ENCODE measurements at regions not wholly inside any gene's neighbourhood (a gene's known extent, or its start where the extent isn't known, plus 50 kb on each side); places are given as distances from the start of the nearest gene placed in this dataset.
"Not testable (repeated sequence)": the region's sequence is repeated elsewhere in the genome, so short reads cannot be mapped to it uniquely, and the experiment has no call there.

DNA sequence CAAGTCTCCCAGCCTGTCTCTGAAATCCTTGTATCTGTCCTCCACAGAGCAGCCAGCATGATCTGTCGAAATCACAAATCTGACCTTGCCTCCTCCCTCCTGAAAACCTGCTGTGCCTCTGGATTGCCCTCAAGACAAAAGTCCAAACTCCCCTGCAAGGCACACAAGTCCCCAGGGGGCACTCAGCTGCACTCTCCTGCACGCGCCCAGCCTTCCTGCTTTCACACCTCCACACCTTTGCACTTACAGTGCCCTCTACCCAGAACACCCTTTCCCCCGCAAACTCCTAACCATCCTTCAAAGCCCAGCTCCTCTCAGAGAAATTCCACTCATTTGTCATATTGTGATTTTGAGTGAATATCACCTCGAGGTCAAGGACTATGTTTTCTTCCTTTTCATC lies 83.4 kb upstream of the TOP1 start:
- Histone ChIP-seq H3K9me3 (ENCODE audit: control insufficient read depth, insufficient read depth, low read length) (no peaks in the 10 kb centered on the region), H3K36me3 (ENCODE audit: insufficient read depth, low read length) (no peaks in the 10 kb centered on the region), H3K4me1 (ENCODE audit: insufficient read depth, low read length) (no peaks in the 10 kb centered on the region), H3K9ac (ENCODE audit: low read depth, low read length) (no peak overlapping the region)

DNA sequence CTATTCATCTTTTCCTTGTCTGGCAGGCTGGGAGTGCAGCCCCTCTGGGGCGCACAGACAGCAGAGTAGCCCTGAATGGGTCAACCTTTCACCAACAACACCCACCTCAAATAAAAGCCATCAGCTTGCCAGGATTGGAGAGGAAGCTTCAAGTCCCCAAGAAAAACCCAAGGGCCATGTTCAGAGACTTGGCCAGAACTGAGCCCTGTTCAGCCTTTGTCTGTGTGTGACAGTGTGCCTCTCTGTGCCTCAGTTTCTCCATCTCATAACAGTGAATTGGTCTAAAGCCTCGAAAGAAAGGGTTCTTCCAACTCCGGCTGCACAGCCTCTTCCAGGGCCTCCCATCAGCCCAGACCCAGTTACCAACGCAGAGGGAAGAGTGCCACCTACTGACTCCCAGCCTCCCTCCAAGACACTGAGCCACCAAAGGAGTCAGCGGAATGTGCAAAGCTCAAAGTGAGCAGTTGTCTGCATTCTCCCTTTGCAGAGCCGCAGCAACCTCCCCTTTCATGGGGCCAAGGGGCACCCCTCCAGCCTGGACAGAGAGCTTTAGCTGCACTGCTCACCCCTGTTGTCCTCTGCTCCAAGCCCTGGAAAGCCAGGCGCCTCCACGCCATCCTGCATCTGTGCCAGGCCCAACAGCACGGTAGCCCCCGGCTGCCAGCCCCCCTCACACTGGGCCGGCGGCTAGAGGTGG lies 82.7 kb upstream of the TOP1 start:
- Histone ChIP-seq H3K9me3 (ENCODE audit: control insufficient read depth, insufficient read depth, low read length) (no peaks in the 10 kb centered on the region), H3K36me3 (ENCODE audit: insufficient read depth, low read length) (no peaks in the 10 kb centered on the region), H3K9ac (ENCODE audit: low read depth, low read length) (no peak overlapping the region), H3K4me1 (ENCODE audit: insufficient read depth, low read length) (no peaks in the 10 kb centered on the region)

DNA sequence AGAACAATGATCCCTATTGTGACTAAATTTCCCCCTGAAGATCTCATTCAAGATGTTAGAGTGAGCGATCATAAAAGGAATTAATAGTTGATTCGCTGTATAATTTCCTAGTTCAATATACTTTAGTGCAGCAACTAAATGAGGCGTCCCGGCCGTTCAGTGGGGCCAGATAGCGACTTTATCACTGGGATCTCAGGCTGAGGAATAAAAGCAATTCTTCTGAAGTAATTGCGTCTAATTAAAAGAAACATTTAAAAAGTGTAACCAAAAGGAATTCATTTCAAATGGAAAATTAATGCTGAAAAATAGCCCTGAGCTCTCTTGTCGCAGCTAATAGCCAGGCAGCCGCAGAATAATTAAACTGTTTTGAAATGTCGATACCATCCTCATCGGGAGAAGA lies 82.2 kb upstream of the TOP1 start:
- Histone ChIP-seq H3K36me3 (ENCODE audit: insufficient read depth, low read length) (no peaks in the 10 kb centered on the region), H3K4me1 (ENCODE audit: insufficient read depth, low read length) (no peaks in the 10 kb centered on the region)

DNA sequence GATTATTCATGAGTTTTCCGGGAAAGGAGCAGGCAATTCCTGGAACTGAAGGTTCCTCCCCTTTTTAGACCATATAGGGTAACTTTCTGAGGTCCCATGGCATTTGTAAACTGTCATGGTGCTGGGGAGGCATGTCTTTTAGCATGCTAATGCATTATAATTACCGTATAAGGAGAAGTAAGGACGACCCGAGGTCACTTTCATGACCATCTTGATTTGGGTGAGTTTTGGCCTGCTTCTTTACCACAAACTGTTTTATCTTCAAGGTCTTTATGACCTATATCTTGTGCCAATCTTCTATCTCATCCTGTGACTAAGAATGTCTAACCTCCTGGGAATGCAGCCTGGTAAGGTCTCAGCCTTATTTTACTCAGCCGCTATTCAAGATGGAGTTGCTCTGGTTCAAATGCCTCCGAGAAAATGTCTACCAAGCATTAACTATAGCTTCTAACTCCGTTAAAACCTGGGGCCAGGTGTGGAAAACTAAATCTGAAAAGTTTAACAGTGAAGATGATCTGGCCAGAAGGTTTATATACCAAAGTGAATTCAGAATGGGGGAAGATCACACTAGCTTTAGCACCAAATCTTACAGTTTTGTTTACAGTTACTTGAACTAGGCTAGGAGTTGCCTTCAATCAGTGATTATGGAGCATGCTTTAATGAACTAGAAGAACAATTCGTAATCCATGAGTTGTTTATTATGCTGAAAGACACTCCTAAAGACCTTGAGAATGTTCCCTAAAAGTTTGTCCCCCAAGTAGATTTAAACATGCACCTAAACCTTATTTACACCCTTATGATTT lies 80.0 kb upstream of the TOP1 start:
- H3K36me3 ChIP-seq (ENCODE audit: insufficient read depth, low read length) = no peaks in the 10 kb centered on the region
- no peak overlapping the region for H3K9ac ChIP-seq (ENCODE audit: low read depth, low read length)
- H3K4me1 ChIP-seq (ENCODE audit: insufficient read depth, low read length) = no peaks in the 10 kb centered on the region
- H3K9me3 ChIP-seq (ENCODE audit: control insufficient read depth, insufficient read depth, low read length) = no peaks in the 10 kb centered on the region

More for the DNA sequence above, 82.2 kb upstream of the TOP1 start:
- Histone ChIP-seq H3K9ac (ENCODE audit: low read depth, low read length) (no peak overlapping the region), H3K9me3 (ENCODE audit: control insufficient read depth, insufficient read depth, low read length) (no peaks in the 10 kb centered on the region)

DNA sequence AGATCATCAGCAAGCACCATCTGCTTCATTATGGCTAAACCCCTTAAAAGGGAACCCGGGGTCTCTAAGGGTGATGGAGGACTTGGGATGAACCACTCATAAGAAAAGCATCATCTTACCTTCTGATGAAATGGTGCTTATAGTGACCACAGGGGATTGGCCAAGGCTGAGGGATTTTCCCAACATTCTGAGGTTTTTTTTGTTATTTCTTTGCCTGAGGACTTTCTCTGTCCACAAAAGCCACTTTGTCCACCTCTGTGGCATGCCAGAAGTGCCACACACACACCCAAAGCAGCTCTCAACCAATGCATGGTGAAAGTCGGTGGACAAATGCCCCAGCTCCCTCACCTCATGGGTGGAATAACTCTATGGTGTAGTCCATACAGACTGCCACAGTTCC lies 79.3 kb upstream of the TOP1 start:
- H3K9me3 ChIP-seq (ENCODE audit: control insufficient read depth, insufficient read depth, low read length) = no peaks in the 10 kb centered on the region; the same call in none of the 2 replicates
- no peaks in the 10 kb centered on the region for H3K4me1 ChIP-seq (ENCODE audit: insufficient read depth, low read length)
- no peak overlapping the region for H3K9ac ChIP-seq (ENCODE audit: low read depth, low read length)
- H3K36me3 ChIP-seq (ENCODE audit: insufficient read depth, low read length) = no peaks in the 10 kb centered on the region

DNA sequence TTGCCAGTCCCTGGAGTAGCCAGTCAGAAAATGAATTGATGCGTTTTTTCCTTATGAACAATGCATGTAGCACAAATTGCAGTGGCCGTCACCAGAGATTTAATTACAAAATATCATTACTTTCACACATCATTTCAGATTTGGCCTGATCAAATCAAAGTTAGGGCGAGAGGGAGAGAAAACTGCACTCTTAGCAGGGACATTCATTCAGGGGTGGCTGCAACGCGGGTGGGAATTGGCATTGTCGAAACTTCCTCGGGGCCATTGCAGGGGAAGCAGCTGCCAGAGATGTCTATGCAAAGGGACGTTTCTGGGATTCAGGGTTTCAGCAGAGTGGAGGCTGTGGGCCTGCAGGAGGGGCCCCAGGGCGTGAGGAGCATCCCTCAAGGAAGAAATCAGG lies 76.5 kb upstream of the TOP1 start:
- Histone ChIP-seq H3K4me1 (ENCODE audit: insufficient read depth, low read length) (no peaks in the 10 kb centered on the region), H3K9me3 (ENCODE audit: control insufficient read depth, insufficient read depth, low read length) (no peaks in the 10 kb centered on the region; the same call in none of the 2 replicates), H3K36me3 (ENCODE audit: insufficient read depth, low read length) (no peaks in the 10 kb centered on the region), H3K9ac (ENCODE audit: low read depth, low read length) (no peak overlapping the region)

DNA sequence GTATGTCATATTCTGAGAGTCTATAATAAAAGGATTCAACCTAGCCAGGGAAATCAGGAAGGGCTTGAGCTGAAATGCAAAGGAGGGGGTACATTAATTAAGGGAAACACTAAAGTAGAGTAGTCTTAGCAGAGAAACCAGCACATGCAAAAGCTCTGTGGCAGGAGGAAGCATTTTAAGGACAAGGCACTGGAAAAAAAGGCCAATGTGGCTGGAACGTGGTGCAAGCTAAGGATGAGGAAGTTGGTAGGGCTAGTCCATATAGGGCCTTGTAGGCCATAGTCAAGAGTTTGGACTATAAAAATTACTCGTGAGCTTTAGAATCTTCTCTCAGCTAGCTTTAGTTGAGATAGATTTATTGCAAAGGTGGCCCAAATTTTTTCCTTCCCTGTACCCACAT lies 75.2 kb upstream of the TOP1 start:
- Histone ChIP-seq H3K9me3 (ENCODE audit: control insufficient read depth, insufficient read depth, low read length) (no peaks in the 10 kb centered on the region; the same call in none of the 2 replicates), H3K36me3 (ENCODE audit: insufficient read depth, low read length) (no peaks in the 10 kb centered on the region), H3K4me1 (ENCODE audit: insufficient read depth, low read length) (no peaks in the 10 kb centered on the region), H3K9ac (ENCODE audit: low read depth, low read length) (no peak overlapping the region)

DNA sequence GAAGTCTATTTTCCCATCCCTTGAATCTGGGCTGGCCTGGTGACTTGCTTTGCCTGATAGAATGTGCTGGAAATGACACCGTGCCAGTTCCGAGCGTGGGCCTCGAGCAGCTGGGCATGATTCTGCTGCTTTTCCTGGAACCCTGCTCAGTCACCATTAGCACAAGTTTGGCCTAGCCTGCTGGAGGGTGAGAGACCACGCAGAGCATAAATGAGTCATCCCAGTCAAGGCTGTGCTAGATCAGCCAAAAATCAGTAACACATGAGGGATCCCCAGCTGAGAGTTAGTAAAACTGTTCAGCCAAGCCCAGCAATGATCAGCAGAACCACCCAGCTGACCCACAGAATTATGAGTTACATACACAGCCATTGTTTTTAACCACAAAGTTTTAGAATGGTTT lies 74.8 kb upstream of the TOP1 start:
- Histone ChIP-seq H3K9ac (ENCODE audit: low read depth, low read length) (no peak overlapping the region), H3K36me3 (ENCODE audit: insufficient read depth, low read length) (no peaks in the 10 kb centered on the region), H3K9me3 (ENCODE audit: control insufficient read depth, insufficient read depth, low read length) (no peaks in the 10 kb centered on the region; the same call in none of the 2 replicates), H3K4me1 (ENCODE audit: insufficient read depth, low read length) (no peaks in the 10 kb centered on the region)

DNA sequence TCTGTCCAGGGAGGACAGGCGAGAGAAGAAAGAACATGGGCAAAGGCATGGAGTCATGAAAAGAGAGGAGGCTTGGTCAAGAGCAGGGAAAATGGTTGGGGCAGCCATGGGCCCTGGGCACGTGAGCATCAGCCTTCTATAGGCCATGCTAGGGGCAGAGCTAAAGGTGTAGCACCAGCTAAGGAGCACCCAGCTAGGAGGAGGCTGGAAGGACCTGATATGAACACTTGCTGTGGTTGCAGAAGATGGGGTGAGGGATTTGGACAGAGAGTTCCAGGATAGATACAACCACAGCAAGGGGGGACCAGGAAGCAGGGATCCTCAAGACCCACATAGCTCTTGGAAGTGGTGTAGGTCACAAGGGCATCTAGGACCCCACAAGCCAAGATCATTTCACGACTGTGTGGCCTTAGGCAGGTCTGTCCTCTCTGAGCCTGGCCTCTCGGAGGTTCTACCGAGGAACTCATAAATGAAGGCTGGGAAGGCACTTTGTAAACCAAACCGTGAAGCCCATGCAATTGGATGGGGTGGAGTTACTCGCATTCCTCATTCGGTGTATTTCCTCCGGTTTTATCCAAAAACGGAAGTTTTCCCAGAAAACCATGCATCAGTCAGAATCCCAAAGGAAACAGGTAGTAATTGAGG lies 74.0 kb upstream of the TOP1 start:
- H3K9ac ChIP-seq (ENCODE audit: low read depth, low read length) = no peak overlapping the region
- no peaks in the 10 kb centered on the region for H3K36me3 ChIP-seq (ENCODE audit: insufficient read depth, low read length)
- no peaks in the 10 kb centered on the region; the same call in 1 of the 2 replicates for H3K4me1 ChIP-seq (ENCODE audit: insufficient read depth, low read length)
- no peaks in the 10 kb centered on the region; the same call in none of the 2 replicates for H3K9me3 ChIP-seq (ENCODE audit: control insufficient read depth, insufficient read depth, low read length)

DNA sequence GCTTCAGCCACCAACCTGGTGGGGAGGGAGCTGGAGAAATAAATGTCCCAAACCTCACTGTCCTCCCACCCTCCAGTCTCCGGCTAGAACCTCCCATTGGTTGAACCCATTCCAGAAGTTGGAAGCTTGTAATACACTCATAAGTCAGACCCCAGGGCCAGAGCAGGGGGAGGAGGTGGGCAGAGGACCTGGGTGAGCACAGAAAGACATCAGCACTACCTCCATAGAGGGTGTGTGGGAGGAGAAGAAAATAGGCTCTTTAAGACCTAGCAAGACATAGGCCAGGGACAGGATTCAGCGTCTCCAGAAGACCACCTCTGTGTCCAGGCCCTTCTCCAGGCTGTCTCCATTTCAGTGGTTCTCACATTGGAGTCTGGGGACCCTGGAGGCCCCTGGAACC lies 73.3 kb upstream of the TOP1 start:
- no peaks in the 10 kb centered on the region; the same call in 1 of the 2 replicates for H3K4me1 ChIP-seq (ENCODE audit: insufficient read depth, low read length)
- no peak overlapping the region for H3K9ac ChIP-seq (ENCODE audit: low read depth, low read length)
- no peaks in the 10 kb centered on the region; the same call in none of the 2 replicates for H3K9me3 ChIP-seq (ENCODE audit: control insufficient read depth, insufficient read depth, low read length)
- no peaks in the 10 kb centered on the region for H3K36me3 ChIP-seq (ENCODE audit: insufficient read depth, low read length)

DNA sequence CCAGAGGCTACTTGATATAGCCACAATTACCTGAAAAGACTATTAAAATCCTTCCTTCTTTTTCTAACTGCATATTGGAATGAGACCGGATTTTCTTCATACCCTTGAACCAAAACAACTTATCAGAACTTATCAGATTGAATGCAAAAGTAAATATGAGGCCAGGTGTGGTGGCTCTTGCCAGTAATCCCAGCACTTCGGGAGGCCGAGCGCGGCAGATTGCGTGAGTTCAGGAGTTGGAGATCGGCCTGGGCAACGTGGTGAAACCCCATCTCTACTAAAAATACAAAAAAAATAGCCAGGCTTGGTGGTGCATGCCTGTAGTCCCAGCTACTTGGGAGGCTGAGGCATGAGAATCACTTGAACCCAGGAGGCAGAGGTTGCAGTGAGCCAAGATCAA lies 72.8 kb upstream of the TOP1 start:
- H3K9ac ChIP-seq (ENCODE audit: low read depth, low read length); H3K9me3 ChIP-seq (ENCODE audit: control insufficient read depth, insufficient read depth, low read length); H3K4me1 ChIP-seq (ENCODE audit: insufficient read depth, low read length); H3K36me3 ChIP-seq (ENCODE audit: insufficient read depth, low read length): not testable (repeated sequence)

DNA sequence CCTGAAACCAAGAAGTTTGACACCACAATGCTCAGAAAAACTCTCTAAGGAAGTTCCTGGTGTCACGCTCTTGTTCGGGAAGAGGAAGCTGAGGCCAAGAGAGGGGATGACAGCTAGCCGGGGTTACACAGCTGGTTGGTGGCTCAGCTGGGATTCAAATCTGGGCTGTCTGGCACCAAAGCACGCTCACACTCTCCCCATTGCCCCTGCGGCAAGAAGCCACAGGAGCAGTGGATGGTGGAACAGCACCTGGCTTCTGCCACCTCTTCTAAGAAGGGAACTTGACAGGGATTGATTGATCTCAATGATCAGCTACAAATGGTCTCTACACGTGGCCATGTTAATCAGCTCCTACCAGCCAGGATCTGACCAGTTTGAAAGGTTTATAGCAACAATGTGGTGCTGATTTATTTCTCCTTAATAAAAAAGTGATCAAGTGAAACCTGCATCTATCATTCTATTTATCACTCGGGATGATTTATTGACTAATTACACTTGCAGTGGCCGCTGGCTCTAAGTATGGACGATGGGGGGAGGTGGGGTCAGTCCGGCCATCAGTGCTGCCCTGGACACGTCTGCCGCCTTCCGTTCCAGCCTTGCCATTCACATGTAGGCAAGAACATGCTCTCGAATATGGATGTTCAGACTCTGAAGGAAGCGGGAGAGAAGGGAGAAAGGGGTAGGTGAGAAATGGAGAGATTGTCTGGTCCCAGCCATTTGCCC lies 71.9 kb upstream of the TOP1 start:
- H3K4me1 ChIP-seq (ENCODE audit: insufficient read depth, low read length) = no peaks in the 10 kb centered on the region; the same call in 1 of the 2 replicates
- no peaks in the 10 kb centered on the region for H3K36me3 ChIP-seq (ENCODE audit: insufficient read depth, low read length)
- H3K9me3 ChIP-seq (ENCODE audit: control insufficient read depth, insufficient read depth, low read length) = no peaks in the 10 kb centered on the region; the same call in none of the 2 replicates
- H3K9ac ChIP-seq (ENCODE audit: low read depth, low read length) = no peak overlapping the region

DNA sequence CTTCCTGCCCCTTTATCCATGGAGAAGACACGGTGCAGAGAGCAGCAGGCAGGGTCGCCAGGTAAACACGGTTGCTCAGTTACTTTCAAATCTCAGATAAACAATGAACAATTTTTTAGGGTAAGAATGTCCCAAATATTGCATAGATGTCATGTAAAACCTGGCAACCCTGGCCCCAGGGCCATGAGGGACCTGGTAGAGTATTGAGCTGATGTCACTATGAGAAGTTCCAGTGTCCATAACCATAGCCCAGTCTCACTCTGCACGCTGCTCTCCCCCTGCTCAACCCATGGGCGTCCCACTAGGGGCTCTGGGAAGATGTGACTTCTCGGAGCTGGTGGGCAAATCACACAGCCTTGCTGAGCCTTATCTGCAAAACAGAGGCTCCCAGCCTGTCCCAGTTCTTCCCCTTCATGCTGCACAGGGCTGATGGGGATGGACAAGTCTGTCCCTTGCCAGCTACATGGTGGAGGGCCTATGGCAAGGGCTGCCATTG lies 71.3 kb upstream of the TOP1 start:
- Histone ChIP-seq H3K4me1 (ENCODE audit: insufficient read depth, low read length) (no peaks in the 10 kb centered on the region; the same call in 1 of the 2 replicates), H3K36me3 (ENCODE audit: insufficient read depth, low read length) (no peaks in the 10 kb centered on the region), H3K9me3 (ENCODE audit: control insufficient read depth, insufficient read depth, low read length) (no peaks in the 10 kb centered on the region; the same call in none of the 2 replicates), H3K9ac (ENCODE audit: low read depth, low read length) (no peak overlapping the region)

DNA sequence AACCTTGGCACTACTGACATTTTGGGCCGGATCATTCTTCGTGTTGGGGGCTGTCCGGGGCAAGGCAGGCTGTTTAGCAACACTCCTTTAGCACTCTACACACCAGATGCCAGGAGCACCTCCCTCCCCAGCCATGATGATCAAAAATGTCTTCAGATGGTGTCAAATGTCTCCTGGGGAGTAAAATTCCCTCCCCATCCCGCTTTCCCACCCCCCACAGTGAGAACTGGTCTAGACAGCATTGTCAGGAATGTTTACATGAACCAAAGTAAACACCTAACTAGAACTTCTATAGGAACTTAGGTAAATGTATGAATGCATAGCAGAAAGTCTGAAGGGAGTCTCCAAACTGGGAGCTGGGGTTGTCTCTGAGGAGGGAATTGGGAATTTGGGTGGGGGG lies 70.0 kb upstream of the TOP1 start:
- Histone ChIP-seq H3K4me1 (ENCODE audit: insufficient read depth, low read length) (no peaks in the 10 kb centered on the region; the same call in 1 of the 2 replicates), H3K9me3 (ENCODE audit: control insufficient read depth, insufficient read depth, low read length) (no peaks in the 10 kb centered on the region; the same call in none of the 2 replicates), H3K36me3 (ENCODE audit: insufficient read depth, low read length) (no peaks in the 10 kb centered on the region), H3K9ac (ENCODE audit: low read depth, low read length) (no peak overlapping the region)

All from ES-I3 (cell line).